Erythroblast (primary cell): ENCODE measurements at regions not wholly inside any gene's neighbourhood (a gene's known extent, or its start where the extent isn't known, plus 50 kb on each side); places are given as distances from the start of the nearest gene placed in this dataset.

Source experiments
- GATA1 ChIP-seq: IDR thresholded peaks from 2 replicates; pipeline ENCODE4 v1.6.1; 2011; ENCODE audit warnings: low read depth, mild to moderate bottlenecking, control low read depth, low read length, moderate library complexity
- POLR2A ChIP-seq: IDR thresholded peaks from 2 replicates; pipeline ENCODE4 v1.6.1; 2011; ENCODE audit warnings: mild to moderate bottlenecking, low read length

GRCh38 chr22:27246558-27246957, 555.0 kb downstream of the MN1 start:
- TF ChIP-seq POLR2A (no peak), GATA1 (no peak)
